Breast epithelium (tissue), 4 donors: ENCODE measurements at regions not wholly inside any gene's neighbourhood (a gene's known extent, or its start where the extent isn't known, plus 50 kb on each side); places are given as distances from the start of the nearest gene placed in this dataset.

Source experiments
- DNase-seq, 2 donors: peaks; one replicate each; pipeline ENCODE4 v3.0.0-alpha.2; 2019; ENCODE audit warnings: low spot score in 2 of 2
- H3K27ac ChIP-seq, 2 donors: fragments of 200-600 bp; sonication (generic) in 1 of 2; one replicate each; pipeline ENCODE4 v1.5.1; 2016 to 2019; ENCODE audit warnings: mild to moderate bottlenecking in 1 of 2
- H3K27me3 ChIP-seq, 2 donors: fragments of 200-600 bp; sonication (generic) in 1 of 2; one replicate each; pipeline versions ENCODE4 v1.5.1 to v1.6.0; 2017 to 2019; ENCODE audit warnings: control low read depth in 1 of 2, mild to moderate bottlenecking in 1 of 2
- H3K36me3 ChIP-seq: fragments of 200-600 bp; one replicate; pipeline ENCODE4 v1.5.1; 2019
- H3K4me1 ChIP-seq, 2 donors: fragments of 200-600 bp; sonication (generic); one replicate each; pipeline ENCODE4 v1.5.1; 2016 to 2019; ENCODE audit warnings: control low read depth in 1 of 2
- H3K4me3 ChIP-seq, 3 donors: fragments of 200-600 bp; sonication (generic); 1 replicate in 2 of 3; 2 replicates in 1 of 3; pipeline ENCODE4 v1.5.1; 2016 to 2019; ENCODE audit warnings: mild to moderate bottlenecking in 3 of 3, moderate library complexity in 2 of 3
- H3K9me3 ChIP-seq, 2 donors: fragments of 200-600 bp; sonication (generic) in 1 of 2; one replicate each; pipeline ENCODE4 v1.5.1; 2016 to 2019; ENCODE audit warnings: control low read depth in 1 of 2
- CTCF ChIP-seq, 3 donors: fragments of 450-650 bp; IDR thresholded peaks; one replicate each; pipeline ENCODE4 v1.5.1; 2016 to 2017; ENCODE audit warnings: antibody characterized with exemption in 3 of 3, mild to moderate bottlenecking in 3 of 3, moderate library complexity in 3 of 3
- POLR2A ChIP-seq: fragments of 450-650 bp; IDR thresholded peaks from one replicate; pipeline ENCODE4 v1.6.1; 2016; ENCODE audit warnings: antibody characterized with exemption, mild to moderate bottlenecking, moderate library complexity
- POLR2AphosphoS5 ChIP-seq, 3 donors: sonication (generic); formaldehyde crosslinking; IDR thresholded peaks; one replicate each; pipeline ENCODE4 v1.6.1; 2017; ENCODE audit warnings: antibody characterized with exemption in 3 of 3
- intact Hi-C: fragments of 100-400 bp; cut with DNase I; formaldehyde crosslinking; loops from one replicate; pipeline ENCODE4 v1.15.1; 2023; ENCODE audit warnings: low total_unique reads

DNA sequence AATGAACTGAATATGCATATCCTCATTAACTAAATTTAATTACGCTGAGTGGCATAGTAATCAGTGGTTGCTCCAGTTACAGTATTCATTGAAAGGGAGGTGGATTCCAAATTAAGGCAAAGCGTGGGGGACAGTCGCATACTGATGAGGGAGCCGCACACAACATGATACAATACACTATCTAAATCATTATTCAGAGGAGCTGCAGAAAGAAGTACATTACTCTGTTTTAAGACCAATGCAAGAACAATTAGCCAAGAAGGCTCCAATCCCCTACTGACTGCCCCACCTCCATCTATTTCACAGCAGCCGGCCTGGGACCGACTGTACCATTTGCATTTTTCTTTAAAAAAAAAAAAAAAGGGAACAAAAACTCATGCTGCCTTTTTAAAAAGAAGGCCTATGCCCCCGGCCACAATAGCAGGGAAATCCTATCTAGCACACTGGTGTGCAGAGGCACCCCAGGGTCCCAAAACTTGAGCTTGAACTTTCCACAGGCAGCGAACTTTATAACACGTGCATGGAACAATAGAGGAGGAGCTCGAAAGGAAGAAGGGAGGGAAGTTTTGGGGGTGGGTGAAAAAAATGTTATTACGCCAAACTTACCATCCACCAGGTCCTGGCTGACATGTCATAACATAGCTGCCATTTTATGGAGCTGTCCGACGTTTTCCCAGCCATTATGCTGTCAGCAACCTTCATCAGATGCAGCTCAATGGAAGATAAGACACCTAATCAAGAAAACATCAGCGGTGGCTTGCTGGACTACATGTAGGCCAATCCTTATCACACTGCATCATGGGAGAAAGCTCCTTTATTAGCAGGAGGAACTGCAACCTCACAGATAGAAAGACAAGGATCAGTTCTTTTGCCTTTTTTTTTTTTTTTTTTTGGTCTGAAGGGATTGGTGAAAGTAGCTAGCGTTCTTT is 161.6 kb downstream of the ZDHHC21 start:
- H3K36me3 ChIP-seq: no peaks in the 10 kb centered on the region
- TF ChIP-seq POLR2A: no peak
- no peak overlapping the region for H3K27ac ChIP-seq
- intact Hi-C loops: no loop called here
- H3K4me3 ChIP-seq: no peak overlapping the region
- H3K4me1 ChIP-seq: no peaks in the 10 kb centered on the region
- no peaks in the 10 kb centered on the region for H3K27me3 ChIP-seq
- no peak for DNase-seq
- no peaks in the 10 kb centered on the region for H3K9me3 ChIP-seq

- Histone ChIP-seq H3K4me3 (no peak overlapping the region), H3K36me3 (no peaks in the 10 kb centered on the region), H3K27ac (no peak overlapping the region), H3K4me1 (no peaks in the 10 kb centered on the region), H3K27me3 (no peaks in the 10 kb centered on the region), H3K9me3 (no peaks in the 10 kb centered on the region)
- TF ChIP-seq CTCF (IDR thresholded peaks at IDR 0.05) (no peak), POLR2A (no peak), POLR2AphosphoS5 (IDR thresholded peaks at IDR 0.05) (no peak)
- no peak for DNase-seq
- intact Hi-C loops: no loop called here
These were observed 162.4 kb downstream of the ZDHHC21 start for GRCh38 chr9:14530841-14531240.

DNA sequence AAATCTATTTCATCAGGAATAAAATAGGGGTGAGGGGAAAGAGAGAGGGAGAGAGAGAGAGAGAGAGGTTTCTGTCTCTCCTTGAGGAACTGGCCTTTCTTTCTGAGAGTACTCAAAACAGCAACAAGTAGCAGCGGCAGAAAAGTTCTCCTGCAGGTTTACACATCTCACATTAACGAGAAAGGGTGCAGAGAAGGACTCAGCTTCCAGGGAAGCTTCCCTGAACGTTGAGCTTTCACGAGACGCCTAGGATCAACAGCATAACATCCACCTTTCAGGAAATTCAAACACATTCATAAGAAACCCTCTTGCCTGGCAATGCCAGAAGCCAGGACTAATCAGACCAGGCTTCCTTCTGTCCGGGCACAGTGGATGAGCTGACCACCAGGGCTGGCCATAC is 162.9 kb downstream of the ZDHHC21 start:
- Histone ChIP-seq H3K4me1 (no peaks in the 10 kb centered on the region), H3K27me3 (no peaks in the 10 kb centered on the region), H3K4me3 (no peak overlapping the region), H3K9me3 (no peaks in the 10 kb centered on the region), H3K27ac (no peak overlapping the region), H3K36me3 (no peaks in the 10 kb centered on the region)
- no peak for TF ChIP-seq POLR2A
- TF ChIP-seq CTCF (IDR thresholded peaks at IDR 0.05): no peak
- TF ChIP-seq POLR2AphosphoS5 (IDR thresholded peaks at IDR 0.05): no peak
- intact Hi-C loops: no loop called here
- DNase-seq: no peak

GRCh38 chr9:14529629-14530028 is 163.6 kb downstream of the ZDHHC21 start:
- H3K27ac ChIP-seq: no peak overlapping the region
- intact Hi-C loops: no loop called here
- H3K4me3 ChIP-seq: no peak overlapping the region
- H3K36me3 ChIP-seq: no peaks in the 10 kb centered on the region
- no peak for DNase-seq
- no peak for TF ChIP-seq POLR2A
- no peak for TF ChIP-seq CTCF (IDR thresholded peaks at IDR 0.05)
- TF ChIP-seq POLR2AphosphoS5 (IDR thresholded peaks at IDR 0.05): no peak
- H3K9me3 ChIP-seq: no peaks in the 10 kb centered on the region
- no peaks in the 10 kb centered on the region for H3K4me1 ChIP-seq
- no peaks in the 10 kb centered on the region for H3K27me3 ChIP-seq

DNA sequence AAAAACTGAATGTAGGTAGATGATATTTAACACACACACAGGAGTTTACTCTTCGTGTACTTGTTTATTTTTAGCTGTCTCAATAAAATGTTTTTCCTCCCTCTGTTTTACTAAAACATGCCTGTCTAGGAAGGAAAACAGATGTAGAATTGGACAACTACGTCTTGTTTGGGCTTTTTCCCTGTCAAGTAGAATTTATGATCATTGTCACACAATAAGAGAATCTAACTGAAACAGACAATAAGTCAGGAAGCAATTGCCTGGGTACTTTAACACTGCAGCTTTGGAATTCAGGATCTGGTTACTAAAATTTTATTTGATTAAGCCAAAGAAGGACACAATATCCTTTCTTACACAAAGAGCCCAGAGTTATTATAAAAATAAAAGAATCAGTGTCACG is 164.2 kb downstream of the ZDHHC21 start:
- DNase-seq: no peak
- no peak for TF ChIP-seq CTCF (IDR thresholded peaks at IDR 0.05)
- no peak for TF ChIP-seq POLR2A
- TF ChIP-seq POLR2AphosphoS5 (IDR thresholded peaks at IDR 0.05): no peak
- H3K27ac ChIP-seq: no peak overlapping the region
- no peaks in the 10 kb centered on the region for H3K4me1 ChIP-seq
- intact Hi-C loops: no loop called here
- H3K9me3 ChIP-seq: no peaks in the 10 kb centered on the region
- H3K4me3 ChIP-seq: no peak overlapping the region
- no peaks in the 10 kb centered on the region for H3K36me3 ChIP-seq
- H3K27me3 ChIP-seq: no peaks in the 10 kb centered on the region
